ENCODE measurements at regions not wholly inside any gene's neighbourhood (a gene's known extent, or its start where the extent isn't known, plus 50 kb on each side); places are given as distances from the start of the nearest gene placed in this dataset.
"Not testable (repeated sequence)": the region's sequence is repeated elsewhere in the genome, so short reads cannot be mapped to it uniquely, and the experiment has no call there.

DNA sequence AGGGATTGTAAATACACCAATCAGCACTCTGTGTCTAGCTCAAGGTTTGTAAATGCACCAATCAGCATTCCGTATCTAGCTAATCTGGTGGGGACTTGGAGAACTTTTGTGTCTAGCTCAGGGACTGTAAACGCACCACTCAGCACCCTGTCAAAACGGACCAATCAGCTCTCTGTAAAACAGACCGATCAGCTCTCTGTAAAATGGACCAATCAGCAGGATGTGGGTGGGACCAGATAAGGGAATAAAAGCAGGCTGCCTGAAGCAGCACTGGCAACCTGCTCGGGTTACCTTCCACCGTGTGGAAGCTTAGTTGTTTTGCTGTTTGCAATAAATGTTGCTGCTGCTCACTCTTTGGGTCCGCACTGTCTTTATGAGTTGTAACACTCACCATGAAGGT is 145.7 kb downstream of the PSAT1 start:
- TF ChIP-seq, protein P1, sequence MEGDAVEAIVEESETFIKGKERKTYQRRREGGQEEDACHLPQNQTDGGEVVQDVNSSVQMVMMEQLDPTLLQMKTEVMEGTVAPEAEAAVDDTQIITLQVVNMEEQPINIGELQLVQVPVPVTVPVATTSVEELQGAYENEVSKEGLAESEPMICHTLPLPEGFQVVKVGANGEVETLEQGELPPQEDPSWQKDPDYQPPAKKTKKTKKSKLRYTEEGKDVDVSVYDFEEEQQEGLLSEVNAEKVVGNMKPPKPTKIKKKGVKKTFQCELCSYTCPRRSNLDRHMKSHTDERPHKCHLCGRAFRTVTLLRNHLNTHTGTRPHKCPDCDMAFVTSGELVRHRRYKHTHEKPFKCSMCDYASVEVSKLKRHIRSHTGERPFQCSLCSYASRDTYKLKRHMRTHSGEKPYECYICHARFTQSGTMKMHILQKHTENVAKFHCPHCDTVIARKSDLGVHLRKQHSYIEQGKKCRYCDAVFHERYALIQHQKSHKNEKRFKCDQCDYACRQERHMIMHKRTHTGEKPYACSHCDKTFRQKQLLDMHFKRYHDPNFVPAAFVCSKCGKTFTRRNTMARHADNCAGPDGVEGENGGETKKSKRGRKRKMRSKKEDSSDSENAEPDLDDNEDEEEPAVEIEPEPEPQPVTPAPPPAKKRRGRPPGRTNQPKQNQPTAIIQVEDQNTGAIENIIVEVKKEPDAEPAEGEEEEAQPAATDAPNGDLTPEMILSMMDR (conservative IDR thresholded peaks at IDR 0.05): not testable (repeated sequence)
- TF ChIP-seq ZFX (IDR thresholded peaks at IDR 0.05): not testable (repeated sequence)
